Esophagus squamous epithelium (tissue), 5 donors: ENCODE measurements at regions not wholly inside any gene's neighbourhood (a gene's known extent, or its start where the extent isn't known, plus 50 kb on each side); places are given as distances from the start of the nearest gene placed in this dataset.

ENCODE experiments used
- DNase-seq: peaks from one replicate; lab custom pipeline; 2025; lab: John Stamatoyannopoulos, UW
- H3K27ac ChIP-seq, 4 donors: fragments of 200-600 bp; sonication (generic); one replicate each; pipeline ENCODE4 v1.5.1; 2016 to 2019; ENCODE audit warnings: mild to moderate bottlenecking in 1 of 4
- H3K27me3 ChIP-seq, 4 donors: fragments of 200-600 bp; sonication (generic); 1 replicate in 3 of 4; 2 replicates in 1 of 4; pipeline versions ENCODE4 v1.5.1 to v1.6.0; 2017 to 2021; ENCODE audit warnings: antibody characterized with exemption in 1 of 4
- H3K36me3 ChIP-seq, 3 donors: fragments of 200-600 bp; sonication (generic); one replicate each; pipeline ENCODE4 v1.5.1; 2016 to 2019
- H3K4me1 ChIP-seq, 3 donors: fragments of 200-600 bp; sonication (generic); one replicate each; pipeline ENCODE4 v1.5.1; 2017 to 2019
- H3K4me3 ChIP-seq, 4 donors: fragments of 200-600 bp; sonication (generic); 1 replicate in 3 of 4; 2 replicates in 1 of 4; pipeline ENCODE4 v1.5.1; 2016 to 2019; ENCODE audit warnings: mild to moderate bottlenecking in 2 of 4, moderate library complexity in 1 of 4
- H3K9me3 ChIP-seq, 3 donors: fragments of 200-600 bp; sonication (generic); one replicate each; pipeline ENCODE4 v1.5.1; 2016 to 2019
- CTCF ChIP-seq, 6 experiments: fragments of 450-650 bp in 4 of 6; fragments of 200-600 bp in 2 of 6; sonication (generic) in 2 of 6; IDR thresholded peaks; one replicate each; pipeline ENCODE4 v1.5.1; 2016 to 2019; ENCODE audit warnings: antibody characterized with exemption in 6 of 6, mild to moderate bottlenecking in 4 of 6, moderate library complexity in 4 of 6
- POLR2A ChIP-seq, 4 donors: fragments of 450-650 bp; IDR thresholded peaks; one replicate each; pipeline ENCODE4 v1.6.1; 2017; ENCODE audit warnings: antibody characterized with exemption in 4 of 4, mild to moderate bottlenecking in 4 of 4, moderate library complexity in 3 of 4
- WGBS, 2 donors: methylation state at CpG; one replicate each; pipeline ENCODE4 v1.1.5; 2018; 5-methylcytosine and 5-hydroxymethylcytosine counted together
- intact Hi-C: fragments of 100-400 bp; cut with DNase I; formaldehyde crosslinking; loops from one replicate; pipeline ENCODE4 v1.15.0; 2022
- donor health status: DM: yes; HTN: yes; CAD: no.

GRCh38 chr13:87131611-87132010, 539.6 kb upstream of the SLITRK5 start:
- Histone ChIP-seq H3K27ac (no peak overlapping the region), H3K4me3 (no peak overlapping the region), H3K36me3 (no peaks in the 10 kb centered on the region), H3K9me3 (no peaks in the 10 kb centered on the region), H3K4me1 (no peaks in the 10 kb centered on the region), H3K27me3 (no peaks in the 10 kb centered on the region)
- intact Hi-C loops: no loop called here
- no peak for DNase-seq
- TF ChIP-seq CTCF (IDR thresholded peaks at IDR 0.05) (no peak), POLR2A (IDR thresholded peaks at IDR 0.05) (no peak)
- WGBS, 2 donors: 54 to 57% methylated on average over 2 of the region's 2 CpGs

- H3K36me3 ChIP-seq: no peaks in the 10 kb centered on the region
- H3K4me1 ChIP-seq: no peaks in the 10 kb centered on the region
- H3K27me3 ChIP-seq: no peaks in the 10 kb centered on the region
- intact Hi-C loops: no loop called here
- H3K27ac ChIP-seq: no peak overlapping the region
- no peak overlapping the region for H3K4me3 ChIP-seq
- no peaks in the 10 kb centered on the region for H3K9me3 ChIP-seq
- DNase-seq: no peak
- 74 to 81% methylated on average over 3 of the region's 3 CpGs for WGBS, 2 donors
- TF ChIP-seq POLR2A (IDR thresholded peaks at IDR 0.05): no peak
- TF ChIP-seq CTCF (IDR thresholded peaks at IDR 0.05): no peak
Measured at GRCh38 chr13:87138866-87139265, 532.3 kb upstream of the SLITRK5 start.

GRCh38 chr13:87147076-87147475, 524.1 kb upstream of the SLITRK5 start:
- no peaks in the 10 kb centered on the region for H3K9me3 ChIP-seq
- DNase-seq: no peak
- no peaks in the 10 kb centered on the region for H3K4me1 ChIP-seq
- H3K27me3 ChIP-seq: no peaks in the 10 kb centered on the region
- no peak overlapping the region for H3K4me3 ChIP-seq
- no peak for TF ChIP-seq POLR2A (IDR thresholded peaks at IDR 0.05)
- TF ChIP-seq CTCF (IDR thresholded peaks at IDR 0.05): no peak
- intact Hi-C loops: no loop called here
- H3K36me3 ChIP-seq: no peaks in the 10 kb centered on the region
- no peak overlapping the region for H3K27ac ChIP-seq

GRCh38 chr13:87153371-87153770, 517.8 kb upstream of the SLITRK5 start:
- TF ChIP-seq CTCF (IDR thresholded peaks at IDR 0.05) (no peak), POLR2A (IDR thresholded peaks at IDR 0.05) (no peak)
- Histone ChIP-seq H3K36me3 (no peaks in the 10 kb centered on the region), H3K27me3 (no peaks in the 10 kb centered on the region), H3K9me3 (no peaks in the 10 kb centered on the region), H3K4me1 (no peaks in the 10 kb centered on the region), H3K27ac (no peak overlapping the region), H3K4me3 (no peak overlapping the region)
- DNase-seq: no peak
- 79 to 89% methylated on average over 3 of the region's 3 CpGs for WGBS, 2 donors
- intact Hi-C loops: no loop called here

- no peaks in the 10 kb centered on the region for H3K36me3 ChIP-seq
- no peak for TF ChIP-seq POLR2A (IDR thresholded peaks at IDR 0.05)
- TF ChIP-seq CTCF (IDR thresholded peaks at IDR 0.05): no peak
- no peak overlapping the region for H3K4me3 ChIP-seq
- H3K27ac ChIP-seq: no peak overlapping the region
- 66% methylated on average over 3 of the region's 3 CpGs for WGBS, 2 donors
- H3K27me3 ChIP-seq: no peaks in the 10 kb centered on the region
- no peak for DNase-seq
- H3K4me1 ChIP-seq: no peaks in the 10 kb centered on the region
- no peaks in the 10 kb centered on the region for H3K9me3 ChIP-seq
- intact Hi-C loops: no loop called here
Measured at GRCh38 chr13:87166348-87166747, 504.8 kb upstream of the SLITRK5 start.
